GM12878 (cell line): ENCODE measurements at regions not wholly inside any gene's neighbourhood (a gene's known extent, or its start where the extent isn't known, plus 50 kb on each side); places are given as distances from the start of the nearest gene placed in this dataset.

Experiments used
- BCL11A ChIP-seq: IDR thresholded peaks from 2 replicates; pipeline ENCODE4 v1.6.1; 2011; ENCODE audit warnings: low read depth, low read length
- CTCF ChIP-seq, 3 experiments: IDR thresholded peaks in 2 of 3; conservative IDR thresholded peaks in 1 of 3; 2 replicates each; pipeline ENCODE4 v1.5.1; 2011; ENCODE audit warnings: low read depth in 3 of 3, low read length in 3 of 3, mild to moderate bottlenecking in 3 of 3, control low read depth in 2 of 3, moderate library complexity in 2 of 3, inconsistent platforms in 1 of 3, mixed read lengths in 1 of 3; ENCODE audit not compliant: control insufficient read depth in 2 of 3, insufficient read depth in 1 of 3; ENCODE audit errors: extremely low read depth in 1 of 3
- ETV6 ChIP-seq, 2 experiments: fragments of 450-650 bp in 1 of 2; IDR thresholded peaks in 1 of 2; conservative IDR thresholded peaks in 1 of 2; 2 replicates each; pipeline ENCODE4 v1.6.1; 2014; ENCODE audit warnings: antibody characterized with exemption in 1 of 2, borderline replicate concordance in 1 of 2, low read depth in 1 of 2, mild to moderate bottlenecking in 1 of 2, moderate library complexity in 1 of 2
- EZH2 ChIP-seq: IDR thresholded peaks from 2 replicates; pipeline ENCODE4 v1.6.1; 2012; ENCODE audit warnings: low read depth, mild to moderate bottlenecking, control low read depth, inconsistent platforms, low read length, borderline replicate concordance; ENCODE audit not compliant: control insufficient read depth
- JUND ChIP-seq: IDR thresholded peaks from 2 replicates; pipeline ENCODE4 v1.6.1; 2012; ENCODE audit warnings: low read depth, mild to moderate bottlenecking, low read length, improper control_type of control experiment, moderate library complexity
- MAX ChIP-seq: IDR thresholded peaks from 2 replicates; pipeline ENCODE4 v1.6.1; 2012; ENCODE audit warnings: low read depth, low read length, improper control_type of control experiment
- POLR2A ChIP-seq: IDR thresholded peaks from 2 replicates; pipeline ENCODE4 v1.6.1; 2011; ENCODE audit warnings: low read depth, mild to moderate bottlenecking, low read length
- RCOR1 ChIP-seq: conservative IDR thresholded peaks from 2 replicates; pipeline ENCODE4 v1.6.1; 2012; ENCODE audit warnings: low read depth, low read length, improper control_type of control experiment
- SMARCA5 ChIP-seq: fragments of 450-650 bp; IDR thresholded peaks from 2 replicates; pipeline ENCODE4 v1.6.1; 2017; ENCODE audit warnings: mild to moderate bottlenecking
- SP1 ChIP-seq: IDR thresholded peaks from one replicate; pipeline ENCODE4 v1.6.1; 2011; ENCODE audit warnings: low read depth, low read length
- TAF1 ChIP-seq: IDR thresholded peaks from 2 replicates; pipeline ENCODE4 v1.6.1; 2011; ENCODE audit warnings: mild to moderate bottlenecking, low read depth, low read length, borderline replicate concordance
- TBL1XR1 ChIP-seq: IDR thresholded peaks from 2 replicates; pipeline ENCODE4 v1.6.1; 2012; ENCODE audit warnings: low read depth, low read length, improper control_type of control experiment
- USF2 ChIP-seq: IDR thresholded peaks from 2 replicates; pipeline ENCODE4 v1.6.1; 2011; ENCODE audit warnings: low read depth, low read length, improper control_type of control experiment, borderline replicate concordance
- ZNF274 ChIP-seq: IDR thresholded peaks from one replicate; pipeline ENCODE4 v1.8.0; 2011; ENCODE audit not compliant: insufficient read length, insufficient read depth

GRCh38 chr14:98022541-98023520 lies 1225.6 kb downstream of the VRK1 start:
- TF ChIP-seq TBL1XR1: no peak
- TF ChIP-seq SP1: no peak
- TF ChIP-seq SMARCA5: no peak
- TF ChIP-seq BCL11A: no peak
- TF ChIP-seq POLR2A: no peak
- TF ChIP-seq CTCF (IDR thresholded peaks at IDR 0.05 in 2 of 3, conservative IDR thresholded peaks at IDR 0.05 in 1 of 3; ENCODE audit: control insufficient read depth in 2 of 3, extremely low read depth in 1 of 3, insufficient read depth in 1 of 3, low read depth in 3 of 3, low read length in 3 of 3): no peak
- no peak for TF ChIP-seq USF2
- TF ChIP-seq EZH2: no peak
- no peak for TF ChIP-seq JUND
- TF ChIP-seq RCOR1: no peak
- TF ChIP-seq MAX: no peak
- TF ChIP-seq TAF1: no peak
- no peak for TF ChIP-seq ZNF274
- TF ChIP-seq ETV6 (conservative IDR thresholded peaks at IDR 0.05 in 1 of 2, IDR thresholded peaks at IDR 0.05 in 1 of 2; ENCODE audit: borderline replicate concordance in 1 of 2, low read depth in 1 of 2): no peak
